22Rv1 (cell line): ENCODE measurements at regions not wholly inside any gene's neighbourhood (a gene's known extent, or its start where the extent isn't known, plus 50 kb on each side); places are given as distances from the start of the nearest gene placed in this dataset.
"Not testable (repeated sequence)": the region's sequence is repeated elsewhere in the genome, so short reads cannot be mapped to it uniquely, and the experiment has no call there.

ENCODE experiments used
- H3K27ac ChIP-seq: fragments of 450-650 bp; 2 replicates; pipeline ENCODE4 v1.5.1; 2017
- CTCF ChIP-seq: fragments of 450-650 bp; IDR thresholded peaks from 2 replicates; pipeline ENCODE4 v1.5.1; 2017; ENCODE audit warnings: mild to moderate bottlenecking
- ZFX ChIP-seq: fragments of 450-650 bp; IDR thresholded peaks from 2 replicates; pipeline ENCODE4 v1.6.1; 2017; ENCODE audit warnings: antibody characterized with exemption, borderline replicate concordance

GRCh38 chr6:85283436-85283835, 166.4 kb upstream of the NT5E start:
- no peak for TF ChIP-seq CTCF
- no peak for TF ChIP-seq ZFX
- H3K27ac ChIP-seq = no peak overlapping the region

- no peak overlapping the region for H3K27ac ChIP-seq
- TF ChIP-seq ZFX (no peak), CTCF (no peak)
Observed at GRCh38 chr6:85278466-85279035, 171.3 kb upstream of the NT5E start.

- not testable (repeated sequence) for H3K27ac ChIP-seq
Observed at GRCh38 chr6:85276026-85276425, 173.9 kb upstream of the NT5E start.

GRCh38 chr6:85275338-85275985, 174.4 kb upstream of the NT5E start:
- TF ChIP-seq ZFX = no peak
- H3K27ac ChIP-seq = no peak overlapping the region

- TF ChIP-seq ZFX = no peak
- no peak for TF ChIP-seq CTCF
Observed at GRCh38 chr6:85273870-85274269, 176.0 kb upstream of the NT5E start.

GRCh38 chr6:85273046-85273445, 176.8 kb upstream of the NT5E start:
- H3K27ac ChIP-seq = no peak overlapping the region
- no peak for TF ChIP-seq CTCF
- no peak for TF ChIP-seq ZFX

More at GRCh38 chr6:85273870-85274269, 176.0 kb upstream of the NT5E start:
- H3K27ac ChIP-seq = no peak overlapping the region

- no peak for TF ChIP-seq ZFX
- no peak for TF ChIP-seq CTCF
- no peak overlapping the region for H3K27ac ChIP-seq
Observed at GRCh38 chr6:85272592-85272991, 177.3 kb upstream of the NT5E start.

GRCh38 chr6:85262621-85263020, 187.3 kb upstream of the NT5E start:
- TF ChIP-seq ZFX (no peak), CTCF (no peak)
- H3K27ac ChIP-seq = no peak overlapping the region
